ENCODE measurements at regions not wholly inside any gene's neighbourhood (a gene's known extent, or its start where the extent isn't known, plus 50 kb on each side); places are given as distances from the start of the nearest gene placed in this dataset.

DNA sequence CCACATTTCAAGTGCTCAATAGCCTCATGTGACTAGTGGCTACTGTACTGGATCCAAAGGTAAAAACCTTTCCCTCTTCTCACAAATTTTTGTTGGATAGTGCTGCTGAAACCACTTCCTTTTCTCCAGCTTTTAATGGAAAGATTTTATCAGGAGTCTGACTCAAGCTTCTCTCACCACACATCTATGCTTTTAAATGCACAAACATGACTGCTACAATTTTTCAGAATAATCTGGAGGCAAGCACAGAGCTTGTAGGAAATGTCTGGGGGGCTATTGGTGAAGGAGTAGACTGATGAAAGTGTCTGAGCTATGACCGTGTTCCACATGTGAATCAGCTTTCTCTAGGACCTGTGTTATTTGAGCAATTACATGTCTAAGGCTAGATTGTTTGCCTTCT lies 101.1 kb upstream of the FAT3 start:
- TF ChIP-seq CTCF (IDR thresholded peaks at IDR 0.05; ENCODE audit: poor library complexity): no peak
- no peak for TF ChIP-seq EZH2 (IDR thresholded peaks at IDR 0.05; ENCODE audit: borderline replicate concordance)
- no peak for TF ChIP-seq EZH2phosphoT487 (IDR thresholded peaks at IDR 0.05; ENCODE audit: low read depth, severe bottlenecking, unreplicated experiment)

Measured in hepatocyte (in vitro differentiated cells).